CD14-positive monocyte (primary cell): ENCODE measurements at regions not wholly inside any gene's neighbourhood (a gene's known extent, or its start where the extent isn't known, plus 50 kb on each side); places are given as distances from the start of the nearest gene placed in this dataset.

ENCODE experiments used
- DNase-seq, 3 donors: peaks; one replicate each; pipeline ENCODE4 v3.0.0-alpha.2; 2011 to 2022
- H2AFZ ChIP-seq: 2 replicates; pipeline ENCODE4 v1.6.0; 2012; ENCODE audit warnings: mild to moderate bottlenecking, low read depth, low read length, inconsistent platforms; ENCODE audit not compliant: insufficient read depth, poor library complexity, severe bottlenecking
- H3K27ac ChIP-seq, 2 donors: 1 replicate in 1 of 2; 2 replicates in 1 of 2; pipeline ENCODE4 v1.5.1; 2012 to 2013; ENCODE audit warnings: low read length in 2 of 2, control low read depth in 1 of 2, inconsistent platforms in 1 of 2, low read depth in 1 of 2, mild to moderate bottlenecking in 1 of 2
- H3K27me3 ChIP-seq, 2 donors: one replicate each; pipeline versions ENCODE4 v1.6.0 to v1.6.1; 2011 to 2013; ENCODE audit warnings: low read length in 2 of 2; ENCODE audit not compliant: control insufficient read depth in 2 of 2, insufficient read depth in 2 of 2
- H3K36me3 ChIP-seq, 2 donors: replicated peaks in 1 of 2; 1 replicate in 1 of 2; 2 replicates in 1 of 2; pipeline versions ENCODE4 v1.5.1 to v1.6.1; 2012 to 2013; ENCODE audit warnings: low read length in 2 of 2, control low read depth in 1 of 2, inconsistent platforms in 1 of 2, mild to moderate bottlenecking in 1 of 2; ENCODE audit not compliant: insufficient read depth in 2 of 2, control insufficient read depth in 1 of 2
- H3K4me1 ChIP-seq, 2 donors: 1 replicate in 1 of 2; 2 replicates in 1 of 2; pipeline versions ENCODE4 v1.5.1 to v1.6.1; 2012 to 2013; ENCODE audit warnings: low read length in 2 of 2, control low read depth in 1 of 2, inconsistent platforms in 1 of 2, mild to moderate bottlenecking in 1 of 2, moderate library complexity in 1 of 2; ENCODE audit not compliant: insufficient read depth in 2 of 2, control insufficient read depth in 1 of 2
- H3K4me2 ChIP-seq: replicated peaks from 2 replicates; pipeline ENCODE3; 2012; ENCODE audit warnings: low read length, moderate library complexity, mild to moderate bottlenecking; ENCODE audit not compliant: poor library complexity, severe bottlenecking; ENCODE audit errors: extremely low read depth
- H3K4me3 ChIP-seq, 3 experiments: fragments of 200-600 bp in 1 of 3; sonication (generic) in 1 of 3; replicated peaks in 1 of 3; 1 replicate in 2 of 3; 2 replicates in 1 of 3; pipeline ENCODE4 v1.5.1; 2011 to 2013; ENCODE audit warnings: low read length in 3 of 3, mild to moderate bottlenecking in 3 of 3, control low read depth in 2 of 3, low read depth in 2 of 3, inconsistent platforms in 1 of 3, moderate library complexity in 1 of 3
- H3K79me2 ChIP-seq: 2 replicates; pipeline ENCODE4 v1.6.0; 2012; ENCODE audit warnings: mild to moderate bottlenecking, control low read depth, inconsistent platforms, low read length, moderate library complexity; ENCODE audit not compliant: insufficient read depth
- H3K9ac ChIP-seq: 2 replicates; pipeline ENCODE4 v1.6.0; 2017; ENCODE audit warnings: low read length, mild to moderate bottlenecking; ENCODE audit not compliant: insufficient read depth, poor library complexity, severe bottlenecking
- H3K9me3 ChIP-seq, 2 donors: replicated peaks in 1 of 2; 1 replicate in 1 of 2; 2 replicates in 1 of 2; pipeline versions ENCODE4 v1.5.1 to v1.6.1; 2012 to 2013; ENCODE audit warnings: low read length in 2 of 2, control low read depth in 1 of 2; ENCODE audit not compliant: control insufficient read depth in 1 of 2, insufficient read depth in 1 of 2
- H4K20me1 ChIP-seq: 2 replicates; pipeline ENCODE4 v1.6.0; 2012; ENCODE audit warnings: mild to moderate bottlenecking, low read length, control low read depth, moderate library complexity; ENCODE audit not compliant: insufficient read depth
- H3K27ac Mint-ChIP-seq, 7 donors: one replicate each; pipeline ENCODE4 v1.8.0; 2020; ENCODE audit warnings: mild to moderate bottlenecking in 7 of 7, mixed read lengths in 7 of 7, moderate library complexity in 6 of 7, inconsistent platforms in 2 of 7
- H3K27me3 Mint-ChIP-seq, 3 donors: one replicate each; pipeline ENCODE4 v1.8.0; 2021 to 2022; ENCODE audit warnings: low read depth in 3 of 3, mild to moderate bottlenecking in 3 of 3, mixed read lengths in 3 of 3, moderate library complexity in 3 of 3, inconsistent platforms in 1 of 3
- H3K36me3 Mint-ChIP-seq, 2 donors: one replicate each; pipeline ENCODE4 v1.8.0; 2020; ENCODE audit warnings: mixed read lengths in 2 of 2, inconsistent platforms in 1 of 2, mild to moderate bottlenecking in 1 of 2
- H3K4me1 Mint-ChIP-seq: one replicate; pipeline ENCODE4 v1.8.0; 2020; ENCODE audit warnings: mild to moderate bottlenecking, mixed read lengths
- H3K4me3 Mint-ChIP-seq, 2 donors: one replicate each; pipeline ENCODE4 v1.8.0; 2020; ENCODE audit warnings: mild to moderate bottlenecking in 2 of 2, mixed read lengths in 2 of 2, moderate library complexity in 1 of 2
- H3K9me3 Mint-ChIP-seq, 7 donors: one replicate each; pipeline ENCODE4 v1.8.0; 2020 to 2022; ENCODE audit warnings: mixed read lengths in 7 of 7, mild to moderate bottlenecking in 6 of 7, moderate library complexity in 6 of 7, inconsistent platforms in 2 of 7
- CTCF ChIP-seq: fragments of 200-600 bp; IDR thresholded peaks from one replicate; pipeline ENCODE4 v1.8.0; 2022; ENCODE audit warnings: antibody characterized with exemption, mild to moderate bottlenecking
- WGBS: methylation state at CpG from one replicate; pipeline ENCODE4 v1.1.5; 2013; ENCODE audit warnings: missing lambda C conversion rate; ENCODE audit not compliant: insufficient coverage; 5-methylcytosine and 5-hydroxymethylcytosine counted together
- intact Hi-C, 2 donors: fragments of 100-400 bp; cut with micrococcal nuclease; formaldehyde crosslinking; loops; one replicate each; pipeline versions ENCODE4 v1.15.0 to v1.15.1; 2023

DNA sequence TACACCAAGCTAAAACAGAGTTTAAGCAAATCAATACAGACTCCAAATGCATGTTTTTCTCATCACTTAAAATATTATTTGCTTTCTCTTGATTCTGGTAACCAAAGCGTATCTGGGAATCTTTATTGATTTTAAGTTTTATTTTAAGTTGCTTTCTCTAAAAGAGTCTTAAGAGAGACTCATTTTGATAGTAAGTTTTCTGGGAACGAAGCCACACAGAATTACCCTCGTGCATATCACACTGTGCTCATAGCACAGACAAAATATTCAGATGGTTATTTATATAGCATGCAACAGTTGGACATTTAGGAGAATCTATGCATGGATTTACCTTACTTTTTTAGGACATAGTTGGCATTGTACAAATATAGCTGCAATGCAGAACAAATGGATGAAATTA is 597.5 kb upstream of the NRXN1 start:
- no peak overlapping the region for H3K27ac Mint-ChIP-seq
- intact Hi-C loops = no loop called here
- Histone ChIP-seq H3K27ac (no peak overlapping the region), H3K27me3 (no peaks in the 10 kb centered on the region), H3K4me1 (no peaks in the 10 kb centered on the region), H2AFZ (no peak overlapping the region), H3K4me3 (no peak overlapping the region), H3K4me2 (no peak overlapping the region), H3K79me2 (no peaks in the 10 kb centered on the region), H3K9ac (no peak overlapping the region), H4K20me1 (no peaks in the 10 kb centered on the region), H3K36me3 (no peaks in the 10 kb centered on the region), H3K9me3 (peaks cover 0 to 3% of the 10 kb centered on the region in 2 donors)
- H3K27me3 Mint-ChIP-seq = no peaks in the 10 kb centered on the region
- H3K4me3 Mint-ChIP-seq = no peak overlapping the region
- H3K36me3 Mint-ChIP-seq = no peaks in the 10 kb centered on the region
- TF ChIP-seq CTCF = no peak
- WGBS = no CpG with 5 or more reads among the region's 3 CpGs
- H3K4me1 Mint-ChIP-seq = no peaks in the 10 kb centered on the region
- DNase-seq = no peak
- H3K9me3 Mint-ChIP-seq = peaks cover 2 to 7% (median 3%) of the 10 kb centered on the region in 7 donors

GRCh38 chr2:51628917-51629316 is 597.0 kb upstream of the NRXN1 start:
- Mint-ChIP-seq H3K9me3 (peaks cover 1 to 3% (median 3%) of the 10 kb centered on the region in 7 donors), H3K4me3 (no peak overlapping the region), H3K4me1 (no peaks in the 10 kb centered on the region), H3K27ac (no peak overlapping the region), H3K36me3 (no peaks in the 10 kb centered on the region), H3K27me3 (no peaks in the 10 kb centered on the region)
- no peak overlapping the region for H2AFZ ChIP-seq
- H3K4me2 ChIP-seq = no peak overlapping the region
- no peak overlapping the region for H3K4me3 ChIP-seq
- H3K27ac ChIP-seq = no peak overlapping the region
- no peak for DNase-seq
- peaks cover 0 to 3% of the 10 kb centered on the region in 2 donors for H3K9me3 ChIP-seq
- no peaks in the 10 kb centered on the region for H3K4me1 ChIP-seq
- intact Hi-C loops = no loop called here
- H3K36me3 ChIP-seq = no peaks in the 10 kb centered on the region
- no peaks in the 10 kb centered on the region for H3K27me3 ChIP-seq
- no peaks in the 10 kb centered on the region for H4K20me1 ChIP-seq
- WGBS = no CpG with 5 or more reads among the region's 3 CpGs
- TF ChIP-seq CTCF = no peak
- H3K79me2 ChIP-seq = no peaks in the 10 kb centered on the region
- H3K9ac ChIP-seq = no peak overlapping the region
